Caco-2 (cell line): ENCODE measurements at regions not wholly inside any gene's neighbourhood (a gene's known extent, or its start where the extent isn't known, plus 50 kb on each side); places are given as distances from the start of the nearest gene placed in this dataset.

Experiments used
- BruUV-seq: library from RNA; stranded (reverse); fragments of 400-500 nt; replicated peaks from 2 replicates; lab custom pipeline; 2021; lab: Mats Ljungman, UMichigan
- CTCF ChIA-PET: fragments of 300-600 bp; sonication (Branson Sonifier 250); formaldehyde crosslinking; loops from one replicate; lab custom pipeline; 2022; ENCODE audit warnings: antibody characterized with exemption; lab: Charles Lee
- POLR2A ChIA-PET: fragments of 300-600 bp; sonication (Branson Sonifier 250); formaldehyde crosslinking; loops from one replicate; lab custom pipeline; 2022; ENCODE audit warnings: antibody characterized with exemption; lab: Charles Lee
- DNase-seq, 2 experiments: peaks; one replicate each; pipeline versions ENCODE4 v3.0.0 to v3.0.0-alpha.2; 2020 to 2022
- H3K27me3 ChIP-seq: replicated peaks from 2 replicates; pipeline ENCODE4 v1.6.0; 2011; ENCODE audit warnings: low read length; ENCODE audit not compliant: control insufficient read depth, insufficient read depth
- H3K36me3 ChIP-seq: 2 replicates; pipeline ENCODE4 v1.5.1; 2011; ENCODE audit warnings: low read length; ENCODE audit not compliant: control insufficient read depth, insufficient read depth
- H3K4me1 ChIP-seq: fragments of 250-450 bp; sonication (Bioruptor Pico); 2 replicates; pipeline ENCODE4 v1.5.1; 2020; ENCODE audit warnings: mild to moderate bottlenecking
- H3K4me3 ChIP-seq: 2 replicates; pipeline ENCODE4 v1.5.1; 2011; ENCODE audit warnings: low read depth, mild to moderate bottlenecking, control low read depth, low read length
- H3K9me3 ChIP-seq: fragments of 250-450 bp; sonication (Bioruptor Pico); 2 replicates; pipeline ENCODE4 v1.5.1; 2020; ENCODE audit warnings: mild to moderate bottlenecking, moderate library complexity
- H3K27ac Mint-ChIP-seq: one replicate; pipeline ENCODE4 v1.8.0; 2022; ENCODE audit warnings: mixed read lengths; ENCODE audit not compliant: unreplicated experiment
- H3K27me3 Mint-ChIP-seq: one replicate; pipeline ENCODE4 v1.8.0; 2022; ENCODE audit warnings: mixed read lengths; ENCODE audit not compliant: insufficient read depth, unreplicated experiment
- H3K36me3 Mint-ChIP-seq: one replicate; pipeline ENCODE4 v1.8.0; 2022; ENCODE audit warnings: mild to moderate bottlenecking, mixed read lengths; ENCODE audit not compliant: insufficient read depth, unreplicated experiment
- H3K4me1 Mint-ChIP-seq: one replicate; pipeline ENCODE4 v1.8.0; 2022; ENCODE audit warnings: low read depth, mixed read lengths; ENCODE audit not compliant: unreplicated experiment
- H3K4me3 Mint-ChIP-seq: one replicate; pipeline ENCODE4 v1.8.0; 2022; ENCODE audit warnings: mild to moderate bottlenecking, moderate library complexity, mixed read lengths; ENCODE audit not compliant: unreplicated experiment
- H3K9me3 Mint-ChIP-seq: one replicate; pipeline ENCODE4 v1.8.0; 2022; ENCODE audit warnings: mixed read lengths; ENCODE audit not compliant: unreplicated experiment
- intact Hi-C: fragments of 100-400 bp; cut with micrococcal nuclease; formaldehyde crosslinking; loops from one replicate; pipeline ENCODE4 v1.10.0; 2022; ENCODE audit not compliant: unreplicated experiment
- TF ChIP-seq, protein P1 (sequence below), 2 experiments: fragments of 200-600 bp in 1 of 2; IDR thresholded peaks; 1 replicate in 1 of 2; 2 replicates in 1 of 2; pipeline versions ENCODE4 v1.5.1 to v1.8.0; 2011 to 2022; ENCODE audit warnings: antibody characterized with exemption in 1 of 2, control low read depth in 1 of 2, inconsistent platforms in 1 of 2, low read depth in 1 of 2, low read length in 1 of 2, mild to moderate bottlenecking in 1 of 2, moderate library complexity in 1 of 2; ENCODE audit not compliant: insufficient read depth in 1 of 2, severe bottlenecking in 1 of 2, unreplicated experiment in 1 of 2

DNA sequence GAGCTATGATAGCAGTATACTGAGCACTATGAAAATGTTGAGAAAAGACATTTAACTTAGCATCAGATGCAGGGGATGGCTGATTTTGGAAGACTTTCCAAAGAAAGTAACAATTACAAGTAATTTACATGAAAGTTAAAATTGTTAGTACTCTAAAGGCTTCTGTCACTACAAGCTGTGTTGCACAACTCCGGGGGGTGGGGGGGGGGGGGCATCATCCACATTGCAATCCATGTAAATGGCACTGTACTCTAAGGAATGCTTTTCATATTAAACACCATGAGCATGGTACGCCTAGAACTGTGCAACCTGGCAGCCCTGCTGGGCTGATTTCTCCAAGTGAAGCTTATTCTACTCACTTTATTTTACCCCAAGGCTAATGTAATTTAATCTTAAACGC lies 363.4 kb downstream of the TMA16 start:
- H3K9me3 ChIP-seq = no peaks in the 10 kb centered on the region
- Mint-ChIP-seq H3K27ac (no peak overlapping the region), H3K27me3 (peaks cover 7% of the 10 kb centered on the region), H3K4me3 (no peak overlapping the region), H3K9me3 (no peaks in the 10 kb centered on the region), H3K36me3 (no peaks in the 10 kb centered on the region), H3K4me1 (no peaks in the 10 kb centered on the region)
- DNase-seq = no peak
- H3K4me1 ChIP-seq = no peaks in the 10 kb centered on the region
- H3K4me3 ChIP-seq = no peak overlapping the region
- H3K36me3 ChIP-seq = no peaks in the 10 kb centered on the region
- intact Hi-C loops = no loop called here
- CTCF ChIA-PET = no interaction called here
- no peaks in the 10 kb centered on the region for H3K27me3 ChIP-seq
- BruUV-seq = no TSS peak
- TF ChIP-seq, protein P1, sequence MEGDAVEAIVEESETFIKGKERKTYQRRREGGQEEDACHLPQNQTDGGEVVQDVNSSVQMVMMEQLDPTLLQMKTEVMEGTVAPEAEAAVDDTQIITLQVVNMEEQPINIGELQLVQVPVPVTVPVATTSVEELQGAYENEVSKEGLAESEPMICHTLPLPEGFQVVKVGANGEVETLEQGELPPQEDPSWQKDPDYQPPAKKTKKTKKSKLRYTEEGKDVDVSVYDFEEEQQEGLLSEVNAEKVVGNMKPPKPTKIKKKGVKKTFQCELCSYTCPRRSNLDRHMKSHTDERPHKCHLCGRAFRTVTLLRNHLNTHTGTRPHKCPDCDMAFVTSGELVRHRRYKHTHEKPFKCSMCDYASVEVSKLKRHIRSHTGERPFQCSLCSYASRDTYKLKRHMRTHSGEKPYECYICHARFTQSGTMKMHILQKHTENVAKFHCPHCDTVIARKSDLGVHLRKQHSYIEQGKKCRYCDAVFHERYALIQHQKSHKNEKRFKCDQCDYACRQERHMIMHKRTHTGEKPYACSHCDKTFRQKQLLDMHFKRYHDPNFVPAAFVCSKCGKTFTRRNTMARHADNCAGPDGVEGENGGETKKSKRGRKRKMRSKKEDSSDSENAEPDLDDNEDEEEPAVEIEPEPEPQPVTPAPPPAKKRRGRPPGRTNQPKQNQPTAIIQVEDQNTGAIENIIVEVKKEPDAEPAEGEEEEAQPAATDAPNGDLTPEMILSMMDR (IDR thresholded peaks at IDR 0.05; ENCODE audit: insufficient read depth in 1 of 2, low read depth in 1 of 2, low read length in 1 of 2, severe bottlenecking in 1 of 2, unreplicated experiment in 1 of 2) = no peak
- POLR2A ChIA-PET = no interaction called here

DNA sequence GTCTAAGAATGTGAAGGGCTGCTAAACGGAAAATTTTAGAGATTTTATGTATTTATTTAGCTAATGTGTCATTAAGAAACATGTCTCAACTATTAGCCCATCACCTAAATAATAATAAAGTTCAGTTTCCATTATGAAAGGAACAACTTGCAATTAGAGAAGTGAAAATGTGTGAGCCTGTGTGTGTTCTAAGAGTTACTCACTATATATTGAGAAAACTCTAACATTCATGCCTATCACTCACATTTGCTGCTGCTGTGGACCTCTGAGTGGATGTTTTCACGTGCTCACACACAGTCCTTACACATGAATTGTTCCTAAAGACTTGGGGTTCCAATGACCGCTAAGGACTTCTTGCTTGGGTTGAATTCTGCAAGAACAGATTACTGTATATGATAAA lies 364.0 kb downstream of the TMA16 start:
- ChIA-PET POLR2A (no interaction called here), CTCF (no interaction called here)
- Mint-ChIP-seq H3K4me1 (no peaks in the 10 kb centered on the region), H3K27ac (no peak overlapping the region), H3K9me3 (no peaks in the 10 kb centered on the region), H3K27me3 (peaks cover 7% of the 10 kb centered on the region), H3K4me3 (no peak overlapping the region), H3K36me3 (no peaks in the 10 kb centered on the region)
- BruUV-seq = no TSS peak
- Histone ChIP-seq H3K4me1 (no peaks in the 10 kb centered on the region), H3K9me3 (no peaks in the 10 kb centered on the region), H3K36me3 (no peaks in the 10 kb centered on the region), H3K4me3 (no peak overlapping the region), H3K27me3 (no peaks in the 10 kb centered on the region)
- intact Hi-C loops = no loop called here
- TF ChIP-seq, protein P1 (IDR thresholded peaks at IDR 0.05; ENCODE audit: insufficient read depth in 1 of 2, low read depth in 1 of 2, low read length in 1 of 2, severe bottlenecking in 1 of 2, unreplicated experiment in 1 of 2) = no peak
- DNase-seq = no peak

DNA sequence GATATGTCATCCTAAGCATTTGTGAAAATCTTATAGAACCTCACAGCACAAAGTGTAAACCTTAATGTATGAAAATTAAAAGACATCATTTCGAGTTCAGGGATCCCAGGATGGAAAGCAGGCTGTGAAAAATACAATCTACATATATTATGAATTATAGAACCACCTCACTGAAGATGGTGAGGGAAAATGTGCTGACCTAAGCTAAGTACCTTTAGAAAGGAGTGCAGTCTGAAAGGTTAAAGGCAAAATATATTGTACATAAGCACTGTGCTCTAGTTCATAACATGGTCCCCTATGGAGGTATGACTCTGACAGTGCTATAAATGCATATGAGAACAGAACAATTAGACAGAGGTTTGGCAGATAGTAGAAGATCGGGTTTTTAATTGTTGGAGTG lies 368.6 kb downstream of the TMA16 start:
- ChIA-PET CTCF (no interaction called here), POLR2A (no interaction called here)
- DNase-seq = no peak
- peaks cover 7% of the 10 kb centered on the region for H3K27me3 Mint-ChIP-seq
- TF ChIP-seq, protein P1 (IDR thresholded peaks at IDR 0.05; ENCODE audit: insufficient read depth in 1 of 2, low read depth in 1 of 2, low read length in 1 of 2, severe bottlenecking in 1 of 2, unreplicated experiment in 1 of 2) = no peak
- no peaks in the 10 kb centered on the region for H3K36me3 Mint-ChIP-seq
- no peaks in the 10 kb centered on the region for H3K9me3 ChIP-seq
- no peak overlapping the region for H3K4me3 Mint-ChIP-seq
- H3K27ac Mint-ChIP-seq = no peak overlapping the region
- H3K4me1 Mint-ChIP-seq = no peaks in the 10 kb centered on the region
- H3K27me3 ChIP-seq = no peaks in the 10 kb centered on the region
- no peak overlapping the region for H3K4me3 ChIP-seq
- no peaks in the 10 kb centered on the region for H3K4me1 ChIP-seq
- H3K36me3 ChIP-seq = no peaks in the 10 kb centered on the region
- H3K9me3 Mint-ChIP-seq = no peaks in the 10 kb centered on the region
- no TSS peak for BruUV-seq
- intact Hi-C loops = no loop called here
